ENCODE measurements at regions not wholly inside any gene's neighbourhood (a gene's known extent, or its start where the extent isn't known, plus 50 kb on each side); places are given as distances from the start of the nearest gene placed in this dataset.

DNA sequence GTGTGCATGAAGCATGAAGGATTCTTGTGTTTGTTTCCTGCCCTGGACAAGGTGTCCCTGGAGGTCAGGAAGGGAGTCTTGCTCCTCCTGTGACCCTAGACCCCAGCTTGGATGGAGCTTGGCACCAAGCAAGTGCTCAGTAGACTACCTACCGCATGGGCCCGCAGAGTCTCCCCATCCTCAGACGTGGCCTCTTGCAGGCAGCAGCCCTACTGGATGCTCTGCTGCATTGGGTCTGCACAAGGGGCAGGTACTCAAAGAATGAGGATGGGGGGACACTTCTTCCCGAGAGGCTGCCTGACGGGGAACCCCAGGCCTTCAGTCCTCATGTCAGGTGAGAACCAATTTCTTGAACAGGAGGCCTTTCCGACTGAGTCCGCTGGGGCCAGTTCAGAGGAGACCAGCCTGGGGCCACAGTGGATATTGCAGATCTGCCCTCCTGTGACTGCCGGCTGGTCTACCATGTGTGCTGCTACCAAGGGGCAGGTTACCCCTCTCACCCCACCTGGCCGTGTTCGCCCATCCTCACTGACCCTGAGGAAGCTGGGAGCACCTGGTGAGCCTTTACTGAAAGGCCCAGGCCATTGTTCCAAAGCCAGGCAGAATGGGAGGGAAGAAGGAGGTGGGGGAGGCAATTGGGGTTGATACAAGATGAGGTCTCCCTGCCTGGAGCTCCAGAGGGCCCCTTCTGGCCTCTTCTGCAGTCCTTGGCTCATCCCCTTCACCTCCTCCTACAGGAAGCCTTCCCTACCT lies 206.3 kb downstream of the RAB11FIP4 start:
- TF ChIP-seq, protein P1, sequence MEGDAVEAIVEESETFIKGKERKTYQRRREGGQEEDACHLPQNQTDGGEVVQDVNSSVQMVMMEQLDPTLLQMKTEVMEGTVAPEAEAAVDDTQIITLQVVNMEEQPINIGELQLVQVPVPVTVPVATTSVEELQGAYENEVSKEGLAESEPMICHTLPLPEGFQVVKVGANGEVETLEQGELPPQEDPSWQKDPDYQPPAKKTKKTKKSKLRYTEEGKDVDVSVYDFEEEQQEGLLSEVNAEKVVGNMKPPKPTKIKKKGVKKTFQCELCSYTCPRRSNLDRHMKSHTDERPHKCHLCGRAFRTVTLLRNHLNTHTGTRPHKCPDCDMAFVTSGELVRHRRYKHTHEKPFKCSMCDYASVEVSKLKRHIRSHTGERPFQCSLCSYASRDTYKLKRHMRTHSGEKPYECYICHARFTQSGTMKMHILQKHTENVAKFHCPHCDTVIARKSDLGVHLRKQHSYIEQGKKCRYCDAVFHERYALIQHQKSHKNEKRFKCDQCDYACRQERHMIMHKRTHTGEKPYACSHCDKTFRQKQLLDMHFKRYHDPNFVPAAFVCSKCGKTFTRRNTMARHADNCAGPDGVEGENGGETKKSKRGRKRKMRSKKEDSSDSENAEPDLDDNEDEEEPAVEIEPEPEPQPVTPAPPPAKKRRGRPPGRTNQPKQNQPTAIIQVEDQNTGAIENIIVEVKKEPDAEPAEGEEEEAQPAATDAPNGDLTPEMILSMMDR (IDR thresholded peaks at IDR 0.05; ENCODE audit: poor library complexity): no peak
- TF ChIP-seq EZH2 (IDR thresholded peaks at IDR 0.05; ENCODE audit: borderline replicate concordance) (no peak), EZH2phosphoT487 (IDR thresholded peaks at IDR 0.05; ENCODE audit: low read depth, severe bottlenecking, unreplicated experiment) (no peak)

Measured in hepatocyte (in vitro differentiated cells).